NB4 (cell line): ENCODE measurements at regions not wholly inside any gene's neighbourhood (a gene's known extent, or its start where the extent isn't known, plus 50 kb on each side); places are given as distances from the start of the nearest gene placed in this dataset.

Experiments used
- CTCF ChIP-seq: IDR thresholded peaks from one replicate; pipeline ENCODE4 v1.5.1; 2012; ENCODE audit warnings: low read depth, low read length
- POLR2A ChIP-seq: IDR thresholded peaks from 2 replicates; pipeline ENCODE4 v1.6.1; 2011; ENCODE audit warnings: mild to moderate bottlenecking; ENCODE audit not compliant: insufficient read length; ENCODE audit errors: extremely low read depth

GRCh38 chr2:234163510-234164045 is 113.1 kb downstream of the SPP2 start:
- TF ChIP-seq CTCF, result no peak
- no peak for TF ChIP-seq POLR2A
